Effector memory CD8-positive, alpha-beta T cell (primary cell): ENCODE measurements at regions not wholly inside any gene's neighbourhood (a gene's known extent, or its start where the extent isn't known, plus 50 kb on each side); places are given as distances from the start of the nearest gene placed in this dataset.

Source experiments
- ATAC-seq: fragments of 150-1000 bp; cut with Tn5 transposase; replicated peaks from 2 replicates; pipeline ENCODE4 v1.10.0; 2021; ENCODE audit warnings: mild to moderate bottlenecking, moderate library complexity
- DNase-seq, 3 experiments: peaks; one replicate each; pipeline ENCODE4 v3.0.0; 2021
- H3K27ac Mint-ChIP-seq, 2 donors: one replicate each; pipeline ENCODE4 v1.8.0; 2022; ENCODE audit warnings: mild to moderate bottlenecking in 2 of 2, mixed read lengths in 2 of 2, moderate library complexity in 2 of 2
- H3K27me3 Mint-ChIP-seq, 2 donors: one replicate each; pipeline ENCODE4 v1.8.0; 2022; ENCODE audit warnings: mixed read lengths in 2 of 2
- H3K36me3 Mint-ChIP-seq: one replicate; pipeline ENCODE4 v1.8.0; 2022; ENCODE audit warnings: mild to moderate bottlenecking, moderate library complexity, mixed read lengths; ENCODE audit not compliant: insufficient read depth
- H3K4me1 Mint-ChIP-seq, 2 donors: one replicate each; pipeline ENCODE4 v1.8.0; 2022; ENCODE audit warnings: low read depth in 2 of 2, mixed read lengths in 2 of 2
- H3K4me3 Mint-ChIP-seq, 2 donors: one replicate each; pipeline ENCODE4 v1.8.0; 2022; ENCODE audit warnings: mild to moderate bottlenecking in 2 of 2, mixed read lengths in 2 of 2, moderate library complexity in 2 of 2
- H3K9me3 Mint-ChIP-seq, 2 donors: one replicate each; pipeline ENCODE4 v1.8.0; 2022; ENCODE audit warnings: mixed read lengths in 2 of 2

DNA sequence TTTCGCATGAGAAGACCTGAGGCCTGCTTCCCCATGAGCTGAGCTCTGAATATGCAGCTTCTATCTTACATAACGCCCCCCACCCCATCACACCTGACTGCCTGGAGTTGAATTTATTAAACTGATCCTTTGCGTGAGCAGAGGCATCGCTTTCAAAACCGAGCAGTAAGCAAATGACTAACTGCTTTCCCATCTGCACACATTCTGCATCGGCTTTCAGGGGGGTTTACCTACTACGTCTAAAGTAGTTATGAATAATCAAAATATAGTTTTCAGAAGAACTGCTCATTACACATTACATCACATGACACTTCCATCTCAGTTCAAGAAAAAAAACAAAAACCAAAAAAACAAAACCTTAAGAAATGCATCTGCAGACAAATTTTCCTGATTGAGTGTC is 54.7 kb upstream of the EGR2 start:
- no peaks in the 10 kb centered on the region for H3K9me3 Mint-ChIP-seq
- ATAC-seq (no peak), DNase-seq (no peak)
- H3K4me3 Mint-ChIP-seq = no peak overlapping the region
- no peak overlapping the region for H3K27ac Mint-ChIP-seq
- H3K27me3 Mint-ChIP-seq = peaks cover 0 to 11% of the 10 kb centered on the region in 2 donors
- no peaks in the 10 kb centered on the region for H3K36me3 Mint-ChIP-seq
- H3K4me1 Mint-ChIP-seq = no peaks in the 10 kb centered on the region

DNA sequence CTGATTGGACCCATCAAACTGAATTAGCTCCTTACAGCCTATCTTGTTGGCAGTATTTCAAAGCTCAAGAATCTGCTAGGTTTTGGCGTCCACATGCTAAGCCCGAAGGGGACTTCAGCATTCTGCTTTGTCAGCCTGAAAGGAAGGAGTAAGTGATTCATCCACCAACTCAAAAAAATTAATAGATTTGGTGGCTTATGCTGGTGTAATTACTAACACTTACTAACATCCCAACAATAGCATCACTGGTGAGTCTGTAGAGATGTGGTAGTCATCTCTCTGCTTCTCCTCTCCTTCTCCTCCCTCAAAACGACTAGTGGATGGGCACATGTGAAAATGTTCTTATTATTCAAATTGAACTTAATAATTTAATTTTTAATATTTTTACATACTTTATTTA is 53.8 kb upstream of the EGR2 start:
- Mint-ChIP-seq H3K9me3 (no peaks in the 10 kb centered on the region), H3K27me3 (peaks cover 0 to 11% of the 10 kb centered on the region in 2 donors), H3K4me3 (no peak overlapping the region), H3K36me3 (no peaks in the 10 kb centered on the region), H3K27ac (no peak overlapping the region), H3K4me1 (no peaks in the 10 kb centered on the region)
- no peak for DNase-seq
- ATAC-seq = no peak

DNA sequence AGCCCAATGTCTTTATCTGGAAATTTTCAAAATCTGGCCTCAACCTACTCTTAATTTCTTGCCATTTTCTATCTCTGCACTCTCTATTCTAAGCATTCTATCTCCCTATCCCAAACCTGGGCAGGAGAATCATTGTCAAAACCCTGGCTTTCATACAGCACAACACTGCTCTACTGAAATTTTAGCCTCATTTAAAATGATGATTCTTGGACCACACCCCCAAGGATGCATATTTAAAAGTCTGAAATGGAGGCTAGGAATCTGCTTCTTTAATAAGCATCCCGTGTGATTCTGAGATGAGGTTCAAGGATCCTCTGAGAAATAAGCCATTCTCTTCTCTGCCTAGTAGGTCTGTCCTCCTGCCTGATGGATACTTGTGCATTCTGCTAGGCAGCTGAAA is 50.8 kb upstream of the EGR2 start:
- no peaks in the 10 kb centered on the region for H3K9me3 Mint-ChIP-seq
- ATAC-seq (no peak), DNase-seq (no peak)
- H3K27ac Mint-ChIP-seq = no peak overlapping the region
- H3K4me3 Mint-ChIP-seq = no peak overlapping the region
- H3K27me3 Mint-ChIP-seq = peaks cover 0 to 6% of the 10 kb centered on the region in 2 donors
- H3K36me3 Mint-ChIP-seq = no peaks in the 10 kb centered on the region
- no peaks in the 10 kb centered on the region for H3K4me1 Mint-ChIP-seq

DNA sequence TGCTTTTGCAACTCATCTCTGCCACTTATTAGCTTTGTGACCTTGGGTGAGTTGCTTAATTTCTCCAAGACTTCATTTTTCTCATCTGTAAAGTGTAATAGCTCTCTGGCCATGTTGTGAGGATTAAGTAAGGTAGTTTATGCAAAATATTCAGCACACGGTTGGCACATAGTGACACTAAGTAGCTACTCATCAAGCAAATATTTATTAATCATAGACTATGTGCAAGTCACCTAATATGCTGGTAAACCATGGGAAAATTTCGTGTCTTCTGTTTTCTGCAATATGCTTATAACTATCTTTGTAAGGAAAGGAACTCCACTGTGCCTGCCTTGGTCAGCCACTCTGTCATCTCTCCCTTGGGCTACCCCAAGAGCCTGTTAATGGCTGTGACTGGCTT is 50.3 kb upstream of the EGR2 start:
- H3K27me3 Mint-ChIP-seq = peaks cover 0 to 3% of the 10 kb centered on the region in 2 donors
- no peaks in the 10 kb centered on the region for H3K36me3 Mint-ChIP-seq
- ATAC-seq (no peak), DNase-seq (no peak)
- H3K4me3 Mint-ChIP-seq = no peak overlapping the region
- no peaks in the 10 kb centered on the region for H3K9me3 Mint-ChIP-seq
- H3K27ac Mint-ChIP-seq = no peak overlapping the region
- H3K4me1 Mint-ChIP-seq = no peaks in the 10 kb centered on the region
